ENCODE measurements at regions not wholly inside any gene's neighbourhood (a gene's known extent, or its start where the extent isn't known, plus 50 kb on each side); places are given as distances from the start of the nearest gene placed in this dataset.

- ATAC-seq = no peak
- intact Hi-C loops (cut with DNase I) = no loop called here
- Histone ChIP-seq H3K9me3 (peaks cover 0 to 4% of the 10 kb centered on the region in 2 donors), H3K27ac (no peak overlapping the region), H3K36me3 (no peaks in the 10 kb centered on the region), H3K4me3 (no peak overlapping the region), H3K27me3 (no peaks in the 10 kb centered on the region), H3K4me1 (no peaks in the 10 kb centered on the region)
- TF ChIP-seq, protein P1, sequence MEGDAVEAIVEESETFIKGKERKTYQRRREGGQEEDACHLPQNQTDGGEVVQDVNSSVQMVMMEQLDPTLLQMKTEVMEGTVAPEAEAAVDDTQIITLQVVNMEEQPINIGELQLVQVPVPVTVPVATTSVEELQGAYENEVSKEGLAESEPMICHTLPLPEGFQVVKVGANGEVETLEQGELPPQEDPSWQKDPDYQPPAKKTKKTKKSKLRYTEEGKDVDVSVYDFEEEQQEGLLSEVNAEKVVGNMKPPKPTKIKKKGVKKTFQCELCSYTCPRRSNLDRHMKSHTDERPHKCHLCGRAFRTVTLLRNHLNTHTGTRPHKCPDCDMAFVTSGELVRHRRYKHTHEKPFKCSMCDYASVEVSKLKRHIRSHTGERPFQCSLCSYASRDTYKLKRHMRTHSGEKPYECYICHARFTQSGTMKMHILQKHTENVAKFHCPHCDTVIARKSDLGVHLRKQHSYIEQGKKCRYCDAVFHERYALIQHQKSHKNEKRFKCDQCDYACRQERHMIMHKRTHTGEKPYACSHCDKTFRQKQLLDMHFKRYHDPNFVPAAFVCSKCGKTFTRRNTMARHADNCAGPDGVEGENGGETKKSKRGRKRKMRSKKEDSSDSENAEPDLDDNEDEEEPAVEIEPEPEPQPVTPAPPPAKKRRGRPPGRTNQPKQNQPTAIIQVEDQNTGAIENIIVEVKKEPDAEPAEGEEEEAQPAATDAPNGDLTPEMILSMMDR (IDR thresholded peaks at IDR 0.05) = no peak
- no peak for DNase-seq
Measured at GRCh38 chr3:103319912-103320311, 885.1 kb downstream of the ZPLD1 start.

- TF ChIP-seq, protein P1 (IDR thresholded peaks at IDR 0.05) = no peak
- no peak overlapping the region for H3K4me3 ChIP-seq
- DNase-seq (no peak), ATAC-seq (no peak)
- no peaks in the 10 kb centered on the region for H3K9me3 ChIP-seq
- H3K27me3 ChIP-seq = no peaks in the 10 kb centered on the region
- intact Hi-C loops (cut with DNase I) = no loop called here
- H3K27ac ChIP-seq = no peak overlapping the region
- H3K36me3 ChIP-seq = no peaks in the 10 kb centered on the region
- H3K4me1 ChIP-seq = no peaks in the 10 kb centered on the region
Measured at GRCh38 chr3:103337179-103337845, 902.5 kb downstream of the ZPLD1 start.

GRCh38 chr3:103341078-103341606 is 906.3 kb downstream of the ZPLD1 start:
- Histone ChIP-seq H3K4me3 (no peak overlapping the region), H3K27me3 (no peaks in the 10 kb centered on the region), H3K27ac (no peak overlapping the region), H3K9me3 (peaks cover 0 to 3% of the 10 kb centered on the region in 2 donors), H3K36me3 (no peaks in the 10 kb centered on the region), H3K4me1 (no peaks in the 10 kb centered on the region)
- ATAC-seq (no peak), DNase-seq (no peak)
- intact Hi-C loops (cut with DNase I) = no loop called here
- TF ChIP-seq, protein P1 (IDR thresholded peaks at IDR 0.05) = no peak

- Histone ChIP-seq H3K9me3 (peaks cover 0 to 3% of the 10 kb centered on the region in 2 donors), H3K27ac (no peak overlapping the region), H3K27me3 (no peaks in the 10 kb centered on the region), H3K4me1 (no peaks in the 10 kb centered on the region), H3K4me3 (no peak overlapping the region), H3K36me3 (no peaks in the 10 kb centered on the region)
- TF ChIP-seq, protein P1 (IDR thresholded peaks at IDR 0.05) = no peak
- intact Hi-C loops (cut with DNase I) = no loop called here
- DNase-seq = no peak
- no peak for ATAC-seq
Measured at GRCh38 chr3:103342205-103342731, 907.5 kb downstream of the ZPLD1 start.

DNA sequence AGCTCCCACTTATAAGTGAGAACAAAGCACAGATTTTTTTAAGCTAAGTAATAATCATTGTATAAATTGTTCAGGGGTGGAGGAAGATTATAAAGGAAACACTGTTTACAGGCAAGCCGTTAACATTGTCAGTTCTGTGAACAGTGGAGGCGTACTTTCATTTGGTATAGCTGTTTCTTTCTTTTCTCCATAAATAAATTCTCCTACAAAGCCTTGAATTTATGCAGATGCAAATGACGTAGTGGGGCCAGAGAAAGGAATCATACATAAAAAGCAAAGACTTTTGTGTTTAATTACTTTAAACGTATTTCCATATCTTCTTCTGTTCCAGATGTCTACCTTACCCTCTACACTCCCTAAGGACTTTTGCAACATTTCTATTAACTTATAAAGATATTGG is 914.9 kb downstream of the ZPLD1 start:
- Histone ChIP-seq H3K27me3 (no peaks in the 10 kb centered on the region), H3K36me3 (no peaks in the 10 kb centered on the region), H3K9me3 (no peaks in the 10 kb centered on the region), H3K4me3 (no peak overlapping the region), H3K4me1 (no peaks in the 10 kb centered on the region), H3K27ac (no peak overlapping the region)
- no peak for DNase-seq
- intact Hi-C loops (cut with DNase I) = no loop called here
- TF ChIP-seq, protein P1 (IDR thresholded peaks at IDR 0.05) = no peak
- no peak for ATAC-seq

Data from left lung (tissue), 4 donors.